Keratinocyte (primary cell): ENCODE measurements at regions not wholly inside any gene's neighbourhood (a gene's known extent, or its start where the extent isn't known, plus 50 kb on each side); places are given as distances from the start of the nearest gene placed in this dataset.
A peak's percentile ranks its signal among the peaks of the same experiment; 100 is the strongest.

ENCODE experiments used
- DNase-seq: peaks from one replicate; pipeline ENCODE4 v3.0.0-alpha.2; 2011; ENCODE audit warnings: low read depth, missing footprints, low spot score
- FAIRE-seq: peaks from 2 replicates; lab custom pipeline; 2011; peaks lifted over from hg19 to GRCh38; lab: Jason Lieb, UNC
- H2AFZ ChIP-seq: 2 replicates; pipeline ENCODE4 v1.6.0; 2012; ENCODE audit warnings: low read length, control low read depth, inconsistent platforms; ENCODE audit not compliant: control insufficient read depth
- H3K27ac ChIP-seq: 2 replicates; pipeline ENCODE4 v1.5.1; 2011; ENCODE audit warnings: low read length; ENCODE audit not compliant: control insufficient read depth, insufficient read depth
- H3K27me3 ChIP-seq: 3 replicates; pipeline ENCODE4 v1.6.0; 2011; ENCODE audit warnings: low read length; ENCODE audit not compliant: control insufficient read depth, insufficient read depth; ENCODE audit errors: extremely low read depth
- H3K36me3 ChIP-seq, 2 experiments: 2 replicates in 1 of 2; 3 replicates in 1 of 2; pipeline ENCODE4 v1.5.1; 2011; ENCODE audit warnings: low read length in 2 of 2, mild to moderate bottlenecking in 1 of 2; ENCODE audit not compliant: control insufficient read depth in 2 of 2, insufficient read depth in 2 of 2; ENCODE audit errors: extremely low read depth in 1 of 2
- H3K4me1 ChIP-seq: 3 replicates; pipeline ENCODE4 v1.5.1; 2011; ENCODE audit warnings: low read length; ENCODE audit not compliant: control insufficient read depth, insufficient read depth; ENCODE audit errors: extremely low read depth
- H3K4me2 ChIP-seq: 3 replicates; pipeline ENCODE4 v1.6.0; 2011; ENCODE audit warnings: low read depth, low read length; ENCODE audit not compliant: control insufficient read depth, insufficient read depth; ENCODE audit errors: extremely low read depth
- H3K4me3 ChIP-seq, 3 experiments: fragments of 200-600 bp in 1 of 3; sonication (generic) in 1 of 3; 2 replicates in 2 of 3; 3 replicates in 1 of 3; pipeline ENCODE4 v1.5.1; 2011 to 2016; ENCODE audit warnings: low read length in 3 of 3, mild to moderate bottlenecking in 3 of 3, control low read depth in 2 of 3, inconsistent platforms in 1 of 3, low read depth in 1 of 3, mixed read lengths in 1 of 3, mixed run types in 1 of 3, moderate library complexity in 1 of 3; ENCODE audit not compliant: control insufficient read depth in 2 of 3, insufficient read depth in 2 of 3; ENCODE audit errors: extremely low read depth in 1 of 3
- H3K79me2 ChIP-seq: 2 replicates; pipeline ENCODE4 v1.6.0; 2012; ENCODE audit warnings: low read length; ENCODE audit not compliant: control insufficient read depth, insufficient read depth
- H3K9ac ChIP-seq: 3 replicates; pipeline ENCODE4 v1.6.0; 2011; ENCODE audit warnings: low read length; ENCODE audit not compliant: control insufficient read depth, insufficient read depth; ENCODE audit errors: extremely low read depth
- H3K9me1 ChIP-seq: 3 replicates; pipeline ENCODE4 v1.6.0; 2011; ENCODE audit warnings: low read length; ENCODE audit not compliant: control insufficient read depth, insufficient read depth; ENCODE audit errors: extremely low read depth
- H3K9me3 ChIP-seq: 2 replicates; pipeline ENCODE4 v1.5.1; 2012; ENCODE audit warnings: low read depth, low read length; ENCODE audit not compliant: control insufficient read depth
- H4K20me1 ChIP-seq: 3 replicates; pipeline ENCODE4 v1.6.0; 2011; ENCODE audit warnings: low read length; ENCODE audit not compliant: control insufficient read depth, insufficient read depth; ENCODE audit errors: extremely low read depth
- CTCF ChIP-seq, 3 experiments: IDR thresholded peaks in 1 of 3; conservative IDR thresholded peaks in 1 of 3; optimal IDR thresholded peaks in 1 of 3; 2 replicates in 2 of 3; 3 replicates in 1 of 3; pipeline versions ENCODE3 to v1.5.1; 2011; ENCODE audit warnings: low read length in 3 of 3, mild to moderate bottlenecking in 3 of 3, moderate library complexity in 2 of 3, control low read depth in 1 of 3, inconsistent platforms in 1 of 3; ENCODE audit not compliant: insufficient read depth in 2 of 3; ENCODE audit errors: extremely low read depth in 1 of 3
- EZH2 ChIP-seq: IDR thresholded peaks from one replicate; pipeline ENCODE4 v1.6.1; 2012; ENCODE audit warnings: inconsistent platforms, mild to moderate bottlenecking, low read length, moderate library complexity
- dilution Hi-C: fragments of 300-500 bp; cut with MboI; formaldehyde crosslinking; loops from one replicate; pipeline ENCODE4 v1.7.0; 2020; ENCODE audit warnings: low sequenced_read_pairs; ENCODE audit not compliant: extremely low pct_ligation_motif_present

- Histone ChIP-seq H3K9ac (no peak overlapping the region), H3K79me2 (no peaks in the 10 kb centered on the region), H2AFZ (no peak overlapping the region), H3K27me3 (no peaks in the 10 kb centered on the region), H3K4me3 (no peak overlapping the region), H3K36me3 (no peaks in the 10 kb centered on the region), H4K20me1 (no peaks in the 10 kb centered on the region), H3K27ac (no peak overlapping the region), H3K4me1 (peaks cover 37% of the 10 kb centered on the region), H3K9me1 (no peaks in the 10 kb centered on the region), H3K9me3 (no peaks in the 10 kb centered on the region), H3K4me2 (no peak overlapping the region)
- DNase-seq: no peak
- dilution Hi-C loops: no loop called here
- TF ChIP-seq CTCF (optimal IDR thresholded peaks at IDR 0.05 in 1 of 3, IDR thresholded peaks at IDR 0.05 in 1 of 3, conservative IDR thresholded peaks at IDR 0.05 in 1 of 3; ENCODE audit: extremely low read depth in 1 of 3, insufficient read depth in 2 of 3, low read length in 3 of 3) (no peak), EZH2 (no peak)
- FAIRE-seq: no peak
Measured at GRCh38 chr6:26306232-26306631, 58.8 kb upstream of the BTN3A2 start.

GRCh38 chr6:26307850-26308249 lies 57.1 kb upstream of the BTN3A2 start:
- no peak overlapping the region for H2AFZ ChIP-seq
- H4K20me1 ChIP-seq: no peaks in the 10 kb centered on the region
- H3K9me1 ChIP-seq: no peaks in the 10 kb centered on the region
- no peak overlapping the region for H3K4me3 ChIP-seq
- H3K27me3 ChIP-seq: no peaks in the 10 kb centered on the region
- no peaks in the 10 kb centered on the region for H3K9me3 ChIP-seq
- H3K79me2 ChIP-seq: no peaks in the 10 kb centered on the region
- peak; percentile 23 for FAIRE-seq
- H3K4me1 ChIP-seq: peaks cover 37% of the 10 kb centered on the region
- H3K9ac ChIP-seq: no peak overlapping the region
- H3K36me3 ChIP-seq: no peaks in the 10 kb centered on the region
- no peak overlapping the region for H3K27ac ChIP-seq
- no peak for DNase-seq
- TF ChIP-seq CTCF (optimal IDR thresholded peaks at IDR 0.05 in 1 of 3, IDR thresholded peaks at IDR 0.05 in 1 of 3, conservative IDR thresholded peaks at IDR 0.05 in 1 of 3; ENCODE audit: extremely low read depth in 1 of 3, insufficient read depth in 2 of 3, low read length in 3 of 3): no peak
- no peak for TF ChIP-seq EZH2
- H3K4me2 ChIP-seq: peak overlapping the region; percentile 29
- dilution Hi-C loops: no loop called here
